Prostate gland (tissue), 2 donors: ENCODE measurements at regions not wholly inside any gene's neighbourhood (a gene's known extent, or its start where the extent isn't known, plus 50 kb on each side); places are given as distances from the start of the nearest gene placed in this dataset.

Experiments
- CTCF ChIP-seq, 4 experiments: fragments of 200-600 bp in 2 of 4; fragments of 450-650 bp in 2 of 4; sonication (generic) in 2 of 4; IDR thresholded peaks; 1 replicate in 3 of 4; 2 replicates in 1 of 4; pipeline ENCODE4 v1.5.1; 2016 to 2019; ENCODE audit warnings: antibody characterized with exemption in 4 of 4, mild to moderate bottlenecking in 2 of 4, moderate library complexity in 2 of 4
- POLR2A ChIP-seq: fragments of 450-650 bp; IDR thresholded peaks from one replicate; pipeline ENCODE4 v1.6.1; 2016; ENCODE audit warnings: antibody characterized with exemption, mild to moderate bottlenecking

- TF ChIP-seq POLR2A (no peak), CTCF (IDR thresholded peaks at IDR 0.05) (no peak)
Measured at GRCh38 chr10:78686444-78687060, 382.2 kb upstream of the ZMIZ1 start.
